ENCODE measurements at regions not wholly inside any gene's neighbourhood (a gene's known extent, or its start where the extent isn't known, plus 50 kb on each side); places are given as distances from the start of the nearest gene placed in this dataset.

DNA sequence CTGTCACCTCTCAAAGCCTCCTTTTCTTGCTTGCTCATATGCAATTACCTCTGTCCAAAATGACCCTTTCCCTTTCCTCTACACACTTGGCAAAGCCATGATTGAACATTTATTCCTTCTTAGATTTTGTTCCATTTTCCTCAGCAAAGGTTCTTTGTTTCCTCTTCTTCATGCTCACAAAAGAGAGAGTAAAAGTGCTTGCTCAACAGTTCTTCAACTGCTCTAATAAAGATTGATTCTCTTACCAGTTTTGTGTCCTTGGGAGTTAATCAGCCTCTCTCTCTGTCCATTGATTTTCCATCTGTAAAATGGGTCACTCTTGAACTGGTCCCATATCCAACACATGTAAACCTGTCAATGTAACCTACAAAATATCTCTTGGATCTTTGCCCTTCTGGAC, 186.4 kb downstream of the WNT5A start:
- H3K36me3 ChIP-seq: no peaks in the 10 kb centered on the region
- DNase-seq: no peak
- H3K9me3 ChIP-seq: no peaks in the 10 kb centered on the region
- no peak overlapping the region for H3K4me3 ChIP-seq
- no peak for ATAC-seq
- H3K4me1 ChIP-seq: no peaks in the 10 kb centered on the region
- no peak for TF ChIP-seq CTCF (IDR thresholded peaks at IDR 0.05)
- intact Hi-C loops (cut with DNase I): no loop called here
- H3K27ac ChIP-seq: no peak overlapping the region
- H3K27me3 ChIP-seq: no peaks in the 10 kb centered on the region

- Histone ChIP-seq H3K9me3 (no peaks in the 10 kb centered on the region), H3K27ac (no peak overlapping the region), H3K27me3 (no peaks in the 10 kb centered on the region), H3K36me3 (no peaks in the 10 kb centered on the region), H3K4me3 (no peak overlapping the region), H3K4me1 (no peaks in the 10 kb centered on the region)
- no peak for ATAC-seq
- intact Hi-C loops (cut with DNase I): no loop called here
- no peak for TF ChIP-seq CTCF (IDR thresholded peaks at IDR 0.05)
- no peak for DNase-seq
Observed at GRCh38 chr3:55297706-55298105, 189.4 kb downstream of the WNT5A start.

GRCh38 chr3:55297245-55297644, 189.9 kb downstream of the WNT5A start:
- Histone ChIP-seq H3K4me3 (no peak overlapping the region), H3K27me3 (no peaks in the 10 kb centered on the region), H3K4me1 (no peaks in the 10 kb centered on the region), H3K36me3 (no peaks in the 10 kb centered on the region), H3K27ac (no peak overlapping the region), H3K9me3 (no peaks in the 10 kb centered on the region)
- ATAC-seq (no peak), DNase-seq (no peak)
- no peak for TF ChIP-seq CTCF (IDR thresholded peaks at IDR 0.05)
- intact Hi-C loops (cut with DNase I): no loop called here

GRCh38 chr3:55296791-55297190, 190.3 kb downstream of the WNT5A start:
- no peaks in the 10 kb centered on the region for H3K36me3 ChIP-seq
- no peak for TF ChIP-seq CTCF (IDR thresholded peaks at IDR 0.05)
- intact Hi-C loops (cut with DNase I): no loop called here
- H3K9me3 ChIP-seq: no peaks in the 10 kb centered on the region
- H3K4me3 ChIP-seq: no peak overlapping the region
- H3K27me3 ChIP-seq: no peaks in the 10 kb centered on the region
- no peaks in the 10 kb centered on the region for H3K4me1 ChIP-seq
- DNase-seq (no peak), ATAC-seq (no peak)
- H3K27ac ChIP-seq: no peak overlapping the region

- intact Hi-C loops (cut with DNase I): no loop called here
- Histone ChIP-seq H3K4me1 (no peaks in the 10 kb centered on the region), H3K9me3 (no peaks in the 10 kb centered on the region), H3K4me3 (no peak overlapping the region), H3K27me3 (no peaks in the 10 kb centered on the region), H3K36me3 (no peaks in the 10 kb centered on the region), H3K27ac (no peak overlapping the region)
- no peak for TF ChIP-seq CTCF (IDR thresholded peaks at IDR 0.05)
- no peak for ATAC-seq
- DNase-seq: no peak
Observed at GRCh38 chr3:55296030-55296429, 191.1 kb downstream of the WNT5A start.
